ENCODE measurements at regions not wholly inside any gene's neighbourhood (a gene's known extent, or its start where the extent isn't known, plus 50 kb on each side); places are given as distances from the start of the nearest gene placed in this dataset.

GRCh38 chrX:865422-865821, 234.8 kb downstream of the SHOX start:
- no peak for ATAC-seq
- TF ChIP-seq REST (IDR thresholded peaks at IDR 0.05; ENCODE audit: unreplicated experiment) (no peak), CTCF (conservative IDR thresholded peaks at IDR 0.05; ENCODE audit: low read depth in 2 of 2) (no peak), ZNF462 (CRISPR knock-in tag; IDR thresholded peaks at IDR 0.05) (no peak), EZH2 (IDR thresholded peaks at IDR 0.05; ENCODE audit: low read depth, unreplicated experiment) (no peak), CREB1 (CRISPR knock-in tag; IDR thresholded peaks at IDR 0.05; ENCODE audit: low read depth) (no peak), ZNF114 (CRISPR knock-in tag; IDR thresholded peaks at IDR 0.05) (no peak), EZH2phosphoT487 (IDR thresholded peaks at IDR 0.05; ENCODE audit: unreplicated experiment) (no peak), ETS1 (IDR thresholded peaks at IDR 0.05) (no peak), STAT1 (IDR thresholded peaks at IDR 0.05; ENCODE audit: unreplicated experiment) (no peak), NANOG (IDR thresholded peaks at IDR 0.05; ENCODE audit: borderline replicate concordance) (no peak), JUNB (IDR thresholded peaks at IDR 0.05; ENCODE audit: unreplicated experiment) (no peak), ZNF331 (CRISPR knock-in tag; IDR thresholded peaks at IDR 0.05; ENCODE audit: low read depth) (no peak), POLR2AphosphoS5 (IDR thresholded peaks at IDR 0.05; ENCODE audit: low read depth) (no peak)
- Histone ChIP-seq H3K36me3 (ENCODE audit: insufficient read depth) (no peaks in the 10 kb centered on the region), H4K20me1 (replicated peaks; ENCODE audit: insufficient read depth) (no peaks in the 10 kb centered on the region), H3K79me2 (replicated peaks; ENCODE audit: insufficient read depth) (no peaks in the 10 kb centered on the region), H2AFZ (no peak overlapping the region), H3K9me2 (ENCODE audit: insufficient read depth) (no peaks in the 10 kb centered on the region), H3K27ac (ENCODE audit: low read depth) (no peak overlapping the region), H3K4me3 (no peak overlapping the region), H3K4me2 (no peak overlapping the region), H3F3A (replicated peaks; ENCODE audit: low read depth) (peaks cover 18% of the 10 kb centered on the region), H3K4me1 (ENCODE audit: insufficient read depth) (peaks cover 5% of the 10 kb centered on the region; the same call in 1 of the 2 replicates), H3K27me3 (ENCODE audit: insufficient read depth) (no peaks in the 10 kb centered on the region)
- Mint-ChIP-seq H3K27me3 (ENCODE audit: insufficient read depth, low read depth, poor library complexity) (peaks cover 7% of the 10 kb centered on the region), H3K27ac (no peak overlapping the region), H3K9me3 (peaks cover 59% of the 10 kb centered on the region; the same call in 2 of the 3 replicates), H3K4me3 (no peak overlapping the region), H3K36me3 (ENCODE audit: low read depth) (peaks cover 40% of the 10 kb centered on the region), H3K4me1 (no peaks in the 10 kb centered on the region)
- DNase-seq (ENCODE audit: low spot score) = no peak

Measured in GM23338 (cell line).